ENCODE measurements at regions not wholly inside any gene's neighbourhood (a gene's known extent, or its start where the extent isn't known, plus 50 kb on each side); places are given as distances from the start of the nearest gene placed in this dataset.

- TF ChIP-seq POLR2A (IDR thresholded peaks at IDR 0.05; ENCODE audit: low read length) (no peak), GATA1 (IDR thresholded peaks at IDR 0.05; ENCODE audit: low read depth, low read length) (no peak)
These were observed 161.7 kb downstream of the YTHDC2 start for GRCh38 chr5:113675166-113675565.

All from erythroblast (primary cell).